GM03348 (cell line): ENCODE measurements at regions not wholly inside any gene's neighbourhood (a gene's known extent, or its start where the extent isn't known, plus 50 kb on each side); places are given as distances from the start of the nearest gene placed in this dataset.
A peak's percentile ranks its signal among the peaks of the same experiment; 100 is the strongest.

Experiments
- DNase-seq: peaks from one replicate; pipeline ENCODE4 v3.0.0; 2012; ENCODE audit warnings: low spot score

GRCh38 chr3:110236976-110237610 lies 834.5 kb upstream of the NECTIN3 start:
- DNase-seq: no peak

- DNase-seq: no peak
These were observed 828.5 kb upstream of the NECTIN3 start for GRCh38 chr3:110243081-110243480.

- no peak for DNase-seq
These were observed 824.7 kb upstream of the NECTIN3 start for GRCh38 chr3:110246796-110247376.

- DNase-seq: peak; percentile 14
These were observed 823.0 kb upstream of the NECTIN3 start for GRCh38 chr3:110248666-110249065.

- DNase-seq: no peak
These were observed 817.8 kb upstream of the NECTIN3 start for GRCh38 chr3:110253794-110254193.

GRCh38 chr3:110254591-110254990 lies 817.0 kb upstream of the NECTIN3 start:
- no peak for DNase-seq

- DNase-seq: no peak
These were observed 810.5 kb upstream of the NECTIN3 start for GRCh38 chr3:110261141-110261540.

- DNase-seq: no peak
These were observed 808.7 kb upstream of the NECTIN3 start for GRCh38 chr3:110262896-110263295.

- no peak for DNase-seq
These were observed 806.3 kb upstream of the NECTIN3 start for GRCh38 chr3:110265302-110265701.

- no peak for DNase-seq
These were observed 804.2 kb upstream of the NECTIN3 start for GRCh38 chr3:110267304-110267845.

GRCh38 chr3:110272525-110272924 lies 799.1 kb upstream of the NECTIN3 start:
- no peak for DNase-seq

- no peak for DNase-seq
These were observed 779.6 kb upstream of the NECTIN3 start for GRCh38 chr3:110291886-110292501.

- DNase-seq: no peak
These were observed 778.0 kb upstream of the NECTIN3 start for GRCh38 chr3:110293660-110294059.

GRCh38 chr3:110296885-110297284 lies 774.7 kb upstream of the NECTIN3 start:
- DNase-seq: peak; percentile 7

GRCh38 chr3:110301781-110302180 lies 769.8 kb upstream of the NECTIN3 start:
- no peak for DNase-seq

- peak; percentile 41 for DNase-seq
These were observed 764.4 kb upstream of the NECTIN3 start for GRCh38 chr3:110307065-110307809.

GRCh38 chr3:110311541-110311940 lies 760.1 kb upstream of the NECTIN3 start:
- no peak for DNase-seq

- peak; percentile 36 for DNase-seq
These were observed 757.0 kb upstream of the NECTIN3 start for GRCh38 chr3:110314512-110315114.

- DNase-seq: no peak
These were observed 753.5 kb upstream of the NECTIN3 start for GRCh38 chr3:110318108-110318507.

GRCh38 chr3:110323349-110323748 lies 748.3 kb upstream of the NECTIN3 start:
- DNase-seq: no peak

- no peak for DNase-seq
These were observed 747.4 kb upstream of the NECTIN3 start for GRCh38 chr3:110324171-110324705.

GRCh38 chr3:110327870-110328269 lies 743.7 kb upstream of the NECTIN3 start:
- no peak for DNase-seq
